Endothelial cell of umbilical vein (primary cell): ENCODE measurements at regions not wholly inside any gene's neighbourhood (a gene's known extent, or its start where the extent isn't known, plus 50 kb on each side); places are given as distances from the start of the nearest gene placed in this dataset.

ENCODE experiments used
- EZH2 ChIP-seq: IDR thresholded peaks from 2 replicates; pipeline ENCODE4 v1.6.1; 2012; ENCODE audit warnings: borderline replicate concordance, low read depth, mild to moderate bottlenecking, moderate library complexity, low read length, inconsistent platforms; ENCODE audit not compliant: severe bottlenecking
- FOS ChIP-seq: IDR thresholded peaks from 2 replicates; pipeline ENCODE4 v1.6.1; 2011; ENCODE audit warnings: mild to moderate bottlenecking, low read length, moderate library complexity, borderline replicate concordance; ENCODE audit not compliant: insufficient read depth
- JUN ChIP-seq: IDR thresholded peaks from 2 replicates; pipeline ENCODE4 v1.6.1; 2011; ENCODE audit warnings: borderline replicate concordance, low read depth; ENCODE audit not compliant: insufficient read length, insufficient read depth
- MYC ChIP-seq: IDR thresholded peaks from one replicate; pipeline ENCODE4 v1.6.1; 2011; ENCODE audit warnings: mild to moderate bottlenecking, low read depth, low read length
- POLR2A ChIP-seq: IDR thresholded peaks from 2 replicates; pipeline ENCODE4 v1.6.1; 2012; ENCODE audit warnings: low read depth, mild to moderate bottlenecking, control low read depth, low read length
- POLR2AphosphoS5 ChIP-seq: IDR thresholded peaks from 2 replicates; pipeline ENCODE4 v1.6.1; 2012; ENCODE audit warnings: low read depth, mild to moderate bottlenecking, control low read depth, low read length, moderate library complexity; ENCODE audit not compliant: insufficient read depth
- TF ChIP-seq, protein P1 (sequence below): IDR thresholded peaks from 2 replicates; pipeline ENCODE4 v1.6.1; 2011; ENCODE audit not compliant: insufficient read depth, insufficient read length
- TF ChIP-seq, protein P2 (sequence below), 2 donors: IDR thresholded peaks; 1 replicate in 1 of 2; 2 replicates in 1 of 2; pipeline ENCODE4 v1.5.1; 2011; ENCODE audit warnings: low read length in 2 of 2, mild to moderate bottlenecking in 2 of 2, moderate library complexity in 2 of 2, control low read depth in 1 of 2, inconsistent platforms in 1 of 2, low read depth in 1 of 2; ENCODE audit not compliant: insufficient read depth in 1 of 2; ENCODE audit errors: extremely low read depth in 1 of 2

- TF ChIP-seq, protein P1, sequence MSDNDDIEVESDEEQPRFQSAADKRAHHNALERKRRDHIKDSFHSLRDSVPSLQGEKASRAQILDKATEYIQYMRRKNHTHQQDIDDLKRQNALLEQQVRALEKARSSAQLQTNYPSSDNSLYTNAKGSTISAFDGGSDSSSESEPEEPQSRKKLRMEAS = no peak
- TF ChIP-seq, protein P2, sequence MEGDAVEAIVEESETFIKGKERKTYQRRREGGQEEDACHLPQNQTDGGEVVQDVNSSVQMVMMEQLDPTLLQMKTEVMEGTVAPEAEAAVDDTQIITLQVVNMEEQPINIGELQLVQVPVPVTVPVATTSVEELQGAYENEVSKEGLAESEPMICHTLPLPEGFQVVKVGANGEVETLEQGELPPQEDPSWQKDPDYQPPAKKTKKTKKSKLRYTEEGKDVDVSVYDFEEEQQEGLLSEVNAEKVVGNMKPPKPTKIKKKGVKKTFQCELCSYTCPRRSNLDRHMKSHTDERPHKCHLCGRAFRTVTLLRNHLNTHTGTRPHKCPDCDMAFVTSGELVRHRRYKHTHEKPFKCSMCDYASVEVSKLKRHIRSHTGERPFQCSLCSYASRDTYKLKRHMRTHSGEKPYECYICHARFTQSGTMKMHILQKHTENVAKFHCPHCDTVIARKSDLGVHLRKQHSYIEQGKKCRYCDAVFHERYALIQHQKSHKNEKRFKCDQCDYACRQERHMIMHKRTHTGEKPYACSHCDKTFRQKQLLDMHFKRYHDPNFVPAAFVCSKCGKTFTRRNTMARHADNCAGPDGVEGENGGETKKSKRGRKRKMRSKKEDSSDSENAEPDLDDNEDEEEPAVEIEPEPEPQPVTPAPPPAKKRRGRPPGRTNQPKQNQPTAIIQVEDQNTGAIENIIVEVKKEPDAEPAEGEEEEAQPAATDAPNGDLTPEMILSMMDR (IDR thresholded peaks at IDR 0.05; ENCODE audit: extremely low read depth in 1 of 2, insufficient read depth in 1 of 2, low read depth in 1 of 2, low read length in 2 of 2) = no peak
- TF ChIP-seq POLR2AphosphoS5 (no peak), EZH2 (no peak), POLR2A (no peak), FOS (no peak), JUN (no peak), MYC (no peak)
Observed at GRCh38 chr11:109208121-109208520, 213.9 kb upstream of the C11orf87 start.
